C1 segment of cervical spinal cord (tissue), 14 donors: ENCODE measurements at regions not wholly inside any gene's neighbourhood (a gene's known extent, or its start where the extent isn't known, plus 50 kb on each side); places are given as distances from the start of the nearest gene placed in this dataset.
A peak's percentile ranks its signal among the peaks of the same experiment; 100 is the strongest.
"Not testable (repeated sequence)": the region's sequence is repeated elsewhere in the genome, so short reads cannot be mapped to it uniquely, and the experiment has no call there.

Experiments
- DNase-seq, 14 donors: peaks; one replicate each; lab custom pipeline; 2025; lab: John Stamatoyannopoulos, UW

DNA sequence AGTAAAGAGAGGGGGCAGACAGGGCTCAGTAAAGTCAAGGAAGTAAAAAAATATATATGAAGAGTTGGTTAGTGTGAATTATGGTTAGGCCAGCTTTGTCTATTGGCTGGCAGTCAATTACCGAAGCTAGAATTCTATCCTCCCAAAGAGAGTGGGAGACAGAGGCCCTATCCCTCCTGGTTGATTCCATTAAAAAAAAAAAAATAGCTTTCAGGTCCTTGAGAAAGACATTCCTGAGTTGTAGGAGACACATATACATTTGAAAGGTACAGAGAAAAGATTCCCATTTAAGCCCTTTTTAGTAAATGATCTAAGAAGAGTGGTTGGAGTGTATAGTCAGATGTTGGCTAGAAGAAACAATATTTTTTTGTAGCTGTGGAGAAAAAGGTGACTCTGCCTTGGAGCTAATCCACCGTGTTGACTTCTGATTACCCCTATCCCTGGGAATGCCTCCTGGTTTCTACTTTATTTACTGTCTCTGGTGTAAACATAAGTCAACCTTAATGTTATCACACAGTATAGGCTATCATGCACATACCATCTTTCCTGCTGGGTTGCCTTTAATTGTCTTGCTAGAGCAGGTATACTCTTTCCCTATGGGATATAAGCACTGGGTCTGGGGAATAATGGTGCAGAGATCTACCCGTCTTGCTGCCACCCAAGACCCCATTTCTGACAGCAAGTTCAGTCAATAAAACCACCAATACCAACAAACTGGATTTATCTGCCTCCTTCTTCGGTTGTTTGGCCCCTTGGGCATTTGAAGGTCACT, 859.9 kb upstream of the ATXN7L3B start:
- DNase-seq, result no peak

GRCh38 chr12:73678335-73678734, 859.3 kb upstream of the ATXN7L3B start:
- DNase-seq, result no peak

- no peak for DNase-seq
Measured at GRCh38 chr12:73699318-73699717, 838.3 kb upstream of the ATXN7L3B start.

DNA sequence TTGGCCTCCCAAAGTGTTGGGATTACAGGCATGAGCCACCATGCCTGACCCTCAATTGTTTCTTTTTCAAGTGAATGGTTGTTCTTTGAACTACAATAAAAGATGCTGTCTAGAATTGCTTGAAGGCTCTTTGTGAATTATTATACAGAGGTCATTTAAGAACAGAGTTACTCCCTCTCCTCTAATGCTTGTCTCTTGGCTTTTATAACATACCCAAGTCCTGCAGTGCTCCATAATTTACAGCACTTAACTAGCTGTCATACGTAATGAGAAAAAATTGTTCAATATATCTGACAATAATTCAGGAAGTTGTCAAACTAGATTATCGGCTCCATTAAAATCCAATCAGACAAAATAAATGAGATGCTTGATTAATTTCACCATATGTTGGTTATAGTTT, 823.0 kb upstream of the ATXN7L3B start:
- DNase-seq, result no peak

- not testable (repeated sequence) for DNase-seq
Measured at GRCh38 chr12:73716143-73716542, 821.5 kb upstream of the ATXN7L3B start.

DNA sequence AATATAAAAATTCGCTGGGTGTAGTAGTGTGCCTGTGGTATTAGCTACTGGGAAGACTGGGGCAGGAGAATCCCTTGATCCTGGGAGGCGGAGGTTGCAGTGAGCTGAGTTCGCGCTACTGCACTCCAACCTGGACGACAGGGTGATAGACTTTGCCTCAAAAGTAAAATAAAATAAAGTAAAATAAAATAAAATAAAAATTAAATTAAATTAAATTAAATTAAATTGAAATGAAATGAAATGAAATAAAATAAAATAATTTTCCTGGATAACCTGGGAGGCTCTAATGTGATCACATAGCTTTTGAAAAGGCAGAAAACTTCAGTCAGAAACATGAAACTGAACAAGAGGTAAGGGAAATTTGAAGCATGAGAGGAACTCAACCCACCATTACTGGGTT, 818.4 kb upstream of the ATXN7L3B start:
- no peak for DNase-seq

- no peak for DNase-seq
Measured at GRCh38 chr12:73726881-73727280, 810.8 kb upstream of the ATXN7L3B start.

- no peak for DNase-seq
Measured at GRCh38 chr12:73731658-73732057, 806.0 kb upstream of the ATXN7L3B start.

DNA sequence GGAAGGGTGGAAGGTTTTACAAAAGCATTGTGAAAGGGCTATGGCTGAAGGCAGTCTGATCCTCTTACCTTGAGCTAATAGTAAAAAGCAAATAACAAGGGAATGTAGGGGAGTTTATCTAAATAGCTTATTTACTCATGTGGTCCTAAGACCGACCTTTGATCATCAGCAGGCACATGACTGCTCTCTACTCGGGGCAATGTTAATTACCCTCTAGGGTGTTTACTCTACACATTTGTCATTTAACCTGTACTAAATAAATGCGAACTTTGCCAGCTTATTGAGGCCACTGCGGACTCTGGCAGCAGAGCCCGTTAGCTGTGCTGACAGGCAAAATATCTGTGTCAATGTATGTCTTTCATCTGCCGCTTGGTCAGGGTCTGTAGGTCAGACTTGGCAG, 768.3 kb upstream of the ATXN7L3B start:
- no peak for DNase-seq

GRCh38 chr12:73798523-73798922, 739.1 kb upstream of the ATXN7L3B start:
- no peak for DNase-seq

DNA sequence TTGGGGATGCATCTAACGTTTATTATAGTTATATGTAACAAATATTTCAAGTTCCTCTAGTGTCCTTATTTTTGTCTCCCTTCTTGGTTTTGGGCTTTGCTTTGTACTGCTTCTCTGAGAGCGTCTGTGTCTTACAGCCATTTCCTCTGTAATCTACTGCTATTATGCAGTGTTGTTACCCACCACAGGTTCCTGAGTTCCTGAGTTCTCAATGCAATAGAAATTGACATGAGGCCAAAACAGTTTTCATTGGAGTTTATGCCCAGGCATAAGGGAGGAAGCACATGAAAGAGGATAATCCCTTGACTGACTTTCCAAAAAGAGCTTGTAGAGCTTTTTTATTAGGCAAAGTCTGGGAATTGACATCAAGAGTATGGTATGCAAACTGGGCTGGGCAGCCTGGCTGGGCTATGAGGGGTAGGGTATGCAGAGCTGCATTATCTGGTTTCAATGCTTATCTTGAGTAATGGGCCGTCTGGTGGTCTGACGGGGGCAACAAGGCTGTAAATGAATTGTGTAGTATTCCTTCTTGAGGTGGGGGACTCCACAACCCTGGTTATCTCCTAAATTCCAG, 722.5 kb upstream of the ATXN7L3B start:
- DNase-seq, result no peak

DNA sequence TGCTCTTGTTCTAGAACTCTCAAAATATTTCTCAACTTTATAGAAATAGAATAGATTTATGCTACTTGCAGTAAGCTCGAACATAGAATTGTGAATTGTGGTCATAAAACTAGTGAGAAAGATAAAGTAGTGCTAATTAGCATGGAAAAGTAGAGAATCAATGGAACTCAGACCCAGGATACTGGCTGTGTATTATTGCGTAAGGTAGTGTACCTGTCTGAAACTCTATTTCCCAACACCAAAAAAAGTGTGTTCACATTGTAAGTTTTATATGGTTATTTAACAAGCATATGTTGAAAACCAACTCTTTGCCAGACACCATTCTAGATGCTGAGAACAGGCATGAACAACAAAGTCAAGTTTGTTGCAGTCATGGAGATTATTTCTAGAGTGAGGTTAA, 720.5 kb upstream of the ATXN7L3B start:
- no peak for DNase-seq

DNA sequence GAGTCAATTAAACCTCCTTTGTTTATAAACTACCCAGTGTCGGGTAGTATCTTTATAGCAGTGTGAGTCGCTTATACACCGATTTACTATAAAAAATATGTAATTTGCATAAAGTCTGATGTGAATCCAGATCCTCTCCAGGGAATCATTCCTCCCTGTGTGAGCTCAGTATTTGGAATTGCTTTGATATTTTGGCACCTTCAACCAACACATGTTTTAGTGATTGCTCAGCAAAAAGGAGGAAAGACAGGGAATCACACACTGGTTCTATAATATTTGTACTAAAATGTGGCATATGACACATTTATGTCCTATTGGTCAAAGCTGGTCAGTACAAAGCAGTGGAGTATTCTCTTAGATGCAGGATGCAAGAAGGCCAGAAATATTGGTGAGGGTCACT, 703.9 kb upstream of the ATXN7L3B start:
- DNase-seq, result no peak

GRCh38 chr12:73841963-73842362, 695.7 kb upstream of the ATXN7L3B start:
- DNase-seq, result no peak

GRCh38 chr12:73863546-73863945, 674.1 kb upstream of the ATXN7L3B start:
- DNase-seq, result no peak

- no peak for DNase-seq
Measured at GRCh38 chr12:73867147-73867546, 670.5 kb upstream of the ATXN7L3B start.

GRCh38 chr12:73877291-73877690, 660.3 kb upstream of the ATXN7L3B start:
- not testable (repeated sequence) for DNase-seq

GRCh38 chr12:73892201-73892600, 645.4 kb upstream of the ATXN7L3B start:
- DNase-seq, result no peak

GRCh38 chr12:73898645-73899044, 639.0 kb upstream of the ATXN7L3B start:
- no peak for DNase-seq

GRCh38 chr12:73902260-73902659, 635.4 kb upstream of the ATXN7L3B start:
- DNase-seq, result no peak

- DNase-seq, result no peak
Measured at GRCh38 chr12:73906757-73907156, 630.9 kb upstream of the ATXN7L3B start.

DNA sequence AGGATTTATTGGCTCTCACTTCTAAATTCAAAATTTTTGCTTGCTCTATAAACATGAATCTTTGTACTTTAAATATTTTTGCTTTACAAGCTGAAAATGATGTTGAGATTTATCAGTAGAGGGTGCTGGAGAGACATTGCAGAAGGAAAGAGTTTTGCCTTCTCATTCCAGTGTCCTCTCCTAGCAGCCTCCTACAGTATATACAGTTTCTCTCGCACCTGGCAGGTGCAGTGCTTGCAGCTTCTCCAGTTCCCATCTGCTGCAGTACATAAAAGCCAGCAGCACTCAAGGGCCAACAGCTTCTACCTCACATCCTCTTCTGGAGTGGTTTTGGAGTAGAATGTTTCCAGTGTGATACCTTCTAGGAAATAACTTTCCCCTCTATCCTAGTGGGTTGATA, 601.8 kb upstream of the ATXN7L3B start:
- DNase-seq, result no peak

DNA sequence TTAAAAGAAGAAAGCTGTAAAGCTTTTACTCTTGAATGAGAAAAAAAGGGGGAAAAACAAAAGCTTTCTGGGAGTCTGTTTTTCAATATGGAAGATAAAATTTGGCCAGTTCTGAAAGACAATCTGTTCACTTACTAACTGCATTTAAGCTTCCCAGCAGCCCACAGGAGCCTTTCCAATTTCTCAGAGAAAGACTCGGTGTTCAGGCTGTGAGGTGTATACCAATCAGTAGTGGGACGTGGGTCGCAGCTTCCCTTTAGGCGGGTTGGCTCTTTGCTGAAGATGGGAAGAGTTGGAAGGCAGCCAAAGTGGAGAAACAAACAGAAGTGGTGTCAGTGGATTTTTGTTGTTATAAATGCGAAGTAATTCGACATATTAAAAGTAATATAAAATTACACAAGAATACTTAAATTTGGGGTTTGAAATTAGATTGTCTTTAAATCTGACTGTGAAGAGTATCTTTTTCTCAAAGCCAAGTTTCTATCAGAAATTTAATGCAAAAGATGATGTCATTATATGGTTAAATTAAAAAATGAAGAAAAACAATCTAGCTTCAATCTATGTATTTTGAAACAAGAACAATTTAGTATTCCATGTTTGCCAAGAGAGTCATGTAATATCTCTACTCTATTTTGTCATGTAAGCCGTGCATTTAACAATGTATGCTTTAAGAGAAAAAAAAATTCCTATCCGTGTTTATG, 590.2 kb upstream of the ATXN7L3B start:
- DNase-seq, result peak in 1 of 14 donors; percentile 14
